ENCODE measurements at regions not wholly inside any gene's neighbourhood (a gene's known extent, or its start where the extent isn't known, plus 50 kb on each side); places are given as distances from the start of the nearest gene placed in this dataset.

DNA sequence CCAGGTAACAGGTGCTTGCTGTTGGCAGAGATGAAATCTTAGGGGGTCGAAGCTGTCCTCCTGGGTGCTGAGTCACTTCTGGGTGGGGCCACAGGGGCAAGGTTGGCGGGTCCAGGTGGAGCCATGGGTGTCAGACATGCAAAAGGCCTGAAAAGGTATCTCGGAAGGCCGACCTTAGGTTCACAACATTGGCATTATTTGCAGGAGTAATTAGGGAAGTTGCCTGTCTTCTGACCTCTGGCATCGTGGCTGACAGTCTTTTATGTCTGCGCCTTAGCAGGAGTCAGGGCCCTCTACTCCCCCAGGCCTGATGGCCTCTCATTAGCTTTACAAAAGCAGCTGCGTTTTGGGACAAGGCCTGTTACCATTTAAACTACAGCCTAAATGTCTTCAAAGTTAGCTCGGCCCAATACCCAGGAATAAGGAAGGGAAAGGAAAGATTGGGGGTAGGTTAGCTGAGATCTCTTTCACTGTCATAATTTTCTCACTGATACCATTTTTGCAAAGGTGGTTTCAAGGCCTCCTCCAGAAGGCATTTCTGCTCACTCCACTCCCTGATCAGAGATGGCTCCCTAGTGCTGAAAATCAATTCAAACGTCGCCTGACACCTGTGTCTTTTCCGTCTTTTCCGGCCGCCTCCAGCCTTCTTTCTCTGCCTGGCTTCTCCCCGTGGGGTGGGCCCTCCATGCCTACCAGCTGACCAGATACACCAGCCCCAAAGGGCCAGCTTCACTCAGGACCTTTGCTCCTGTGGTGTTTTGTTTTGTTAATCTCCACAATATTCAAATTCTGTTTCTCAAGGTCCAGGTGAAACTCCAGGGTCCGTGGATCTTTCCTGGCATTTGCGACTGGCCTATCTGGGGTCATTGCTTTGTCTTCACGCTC, 90.8 kb downstream of the RHOB start:
- no peak for TF ChIP-seq POLR2AphosphoS5 (IDR thresholded peaks at IDR 0.05; ENCODE audit: low read depth, low read length)
- TF ChIP-seq TAF1 (IDR thresholded peaks at IDR 0.05; ENCODE audit: borderline replicate concordance, low read depth, low read length) = no peak
- TF ChIP-seq POLR2A (IDR thresholded peaks at IDR 0.05; ENCODE audit: low read depth, low read length) = no peak

Measured in GM12892 (cell line).